H1 (cell line): ENCODE measurements at regions not wholly inside any gene's neighbourhood (a gene's known extent, or its start where the extent isn't known, plus 50 kb on each side); places are given as distances from the start of the nearest gene placed in this dataset.

Experiments used
- ASH2L ChIP-seq: fragments of 200-600, 300-600 bp; sonication (generic); IDR thresholded peaks from one replicate; pipeline ENCODE4 v1.7.1; 2017; ENCODE audit warnings: low read length
- CEBPB ChIP-seq: IDR thresholded peaks from 2 replicates; pipeline ENCODE4 v1.6.1; 2012; ENCODE audit warnings: low read depth, low read length
- CREB1 ChIP-seq: IDR thresholded peaks from 2 replicates; pipeline ENCODE4 v1.6.1; 2012; ENCODE audit warnings: inconsistent platforms
- EZH2 ChIP-seq: fragments of 200-600 bp; sonication (generic); IDR thresholded peaks from 2 replicates; pipeline ENCODE4 v1.7.1; 2012; ENCODE audit warnings: low read depth, mild to moderate bottlenecking, moderate library complexity, low read length, inconsistent platforms; ENCODE audit not compliant: severe bottlenecking
- MAFK ChIP-seq: IDR thresholded peaks from 2 replicates; pipeline ENCODE4 v1.6.1; 2012; ENCODE audit warnings: low read depth, mild to moderate bottlenecking, improper control_type of control experiment, low read length
- MAX ChIP-seq: IDR thresholded peaks from 2 replicates; pipeline ENCODE4 v1.6.1; 2012; ENCODE audit warnings: inconsistent platforms
- NRF1 ChIP-seq: IDR thresholded peaks from 2 replicates; pipeline ENCODE4 v1.6.1; 2011; ENCODE audit warnings: mild to moderate bottlenecking, low read depth, low read length, improper control_type of control experiment
- SAP30 ChIP-seq: fragments of 300-600 bp; sonication (generic); IDR thresholded peaks from 2 replicates; pipeline ENCODE4 v1.7.1; 2012; ENCODE audit warnings: low read length, moderate library complexity, mild to moderate bottlenecking, inconsistent platforms; ENCODE audit not compliant: insufficient read depth, insufficient replicate concordance
- SIN3A ChIP-seq, 2 experiments: IDR thresholded peaks in 1 of 2; conservative IDR thresholded peaks in 1 of 2; 2 replicates each; pipeline ENCODE4 v1.6.1; 2011 to 2012; ENCODE audit warnings: low read length in 2 of 2, improper control_type of control experiment in 1 of 2, low read depth in 1 of 2, mild to moderate bottlenecking in 1 of 2
- SP1 ChIP-seq: IDR thresholded peaks from 2 replicates; pipeline ENCODE4 v1.6.1; 2011; ENCODE audit warnings: low read depth, low read length

DNA sequence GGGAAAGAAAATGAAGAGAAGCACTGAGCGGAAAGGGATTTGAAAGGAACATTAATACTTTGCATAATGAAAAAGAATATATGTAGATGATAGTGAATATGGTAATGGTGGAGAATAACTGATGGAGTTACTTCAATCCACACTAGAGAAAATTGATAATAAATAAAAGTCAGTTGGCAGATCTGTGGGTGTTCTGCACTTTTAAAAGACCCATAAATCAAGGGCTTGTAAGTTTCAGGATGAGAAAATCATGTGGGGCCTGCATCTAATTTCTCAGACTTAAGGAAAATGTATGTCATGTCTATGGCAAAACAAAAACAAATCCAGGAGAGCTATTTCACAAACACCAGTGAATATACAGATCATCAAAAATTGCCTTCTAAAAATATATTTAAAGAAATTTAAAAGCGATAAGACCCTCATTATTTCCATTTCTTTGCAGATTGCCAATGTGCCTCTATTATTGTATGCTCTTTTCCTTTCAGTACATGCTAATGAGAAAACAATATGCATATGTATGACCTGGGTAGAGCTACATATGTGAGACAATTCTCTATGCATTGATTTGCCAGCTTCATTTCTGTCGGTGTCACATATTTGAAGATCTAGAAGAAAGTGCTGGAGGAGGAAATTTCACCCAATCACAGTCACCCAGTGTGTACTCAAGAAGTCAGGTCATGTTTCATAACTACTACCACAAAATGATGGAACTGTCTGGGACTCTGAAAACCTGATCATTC, 269.9 kb upstream of the PDZRN3 start (continued):
- TF ChIP-seq SIN3A (conservative IDR thresholded peaks at IDR 0.05 in 1 of 2, IDR thresholded peaks at IDR 0.05 in 1 of 2; ENCODE audit: low read depth in 1 of 2, low read length in 2 of 2) (no peak), EZH2 (no peak), CEBPB (no peak), CREB1 (no peak), ASH2L (no peak), SP1 (no peak), SAP30 (no peak), MAFK (no peak), MAX (no peak), NRF1 (no peak)
